CD8-positive, alpha-beta memory T cell (primary cell): ENCODE measurements at regions not wholly inside any gene's neighbourhood (a gene's known extent, or its start where the extent isn't known, plus 50 kb on each side); places are given as distances from the start of the nearest gene placed in this dataset.

Source experiments
- CTCF ChIA-PET: fragments of 350-600 bp; sonication (Branson Sonifier 250); formaldehyde crosslinking; loops from one replicate; lab custom pipeline; 2021; ENCODE audit warnings: antibody characterized with exemption; lab: Charles Lee
- POLR2A ChIA-PET: fragments of 350-600 bp; sonication (Branson Sonifier 250); formaldehyde crosslinking; loops from one replicate; lab custom pipeline; 2021; ENCODE audit warnings: antibody characterized with exemption; lab: Charles Lee
- DNase-seq, 5 donors: peaks; one replicate each; pipeline versions ENCODE4 v3.0.0 to v3.0.0-alpha.2; 2020 to 2022; ENCODE audit warnings: mixed read lengths in 1 of 5
- H3K27ac ChIP-seq: one replicate; pipeline ENCODE4 v1.7.0; 2013; ENCODE audit warnings: low read depth, mild to moderate bottlenecking, low read length, moderate library complexity
- H3K27me3 ChIP-seq: 2 replicates; pipeline ENCODE4 v1.7.0; 2013; ENCODE audit warnings: low read length, mild to moderate bottlenecking; ENCODE audit not compliant: insufficient read depth, poor library complexity, severe bottlenecking
- H3K36me3 ChIP-seq: 2 replicates; pipeline ENCODE4 v1.7.0; 2013; ENCODE audit warnings: mild to moderate bottlenecking, low read length, moderate library complexity; ENCODE audit not compliant: insufficient read depth
- H3K4me1 ChIP-seq: 2 replicates; pipeline ENCODE4 v1.7.0; 2013; ENCODE audit warnings: mild to moderate bottlenecking, low read length, moderate library complexity; ENCODE audit not compliant: insufficient read depth
- H3K4me3 ChIP-seq: 2 replicates; pipeline ENCODE4 v1.7.0; 2013; ENCODE audit warnings: mild to moderate bottlenecking, low read length
- H3K9me3 ChIP-seq: 2 replicates; pipeline ENCODE4 v1.7.0; 2013; ENCODE audit warnings: mild to moderate bottlenecking, low read length
- H3K27ac Mint-ChIP-seq, 8 donors: one replicate each; pipeline ENCODE4 v1.8.0; 2020 to 2021; ENCODE audit warnings: mixed read lengths in 8 of 8, mild to moderate bottlenecking in 6 of 8, inconsistent platforms in 3 of 8, moderate library complexity in 3 of 8
- H3K27me3 Mint-ChIP-seq, 2 donors: one replicate each; pipeline ENCODE4 v1.8.0; 2020 to 2021; ENCODE audit warnings: mixed read lengths in 2 of 2, mild to moderate bottlenecking in 1 of 2, moderate library complexity in 1 of 2
- H3K36me3 Mint-ChIP-seq, 3 donors: one replicate each; pipeline ENCODE4 v1.8.0; 2020 to 2021; ENCODE audit warnings: mixed read lengths in 3 of 3, inconsistent platforms in 1 of 3, mild to moderate bottlenecking in 1 of 3
- H3K4me1 Mint-ChIP-seq, 3 donors: one replicate each; pipeline ENCODE4 v1.8.0; 2020 to 2021; ENCODE audit warnings: mixed read lengths in 3 of 3, inconsistent platforms in 1 of 3, mild to moderate bottlenecking in 1 of 3
- H3K4me3 Mint-ChIP-seq, 7 donors: one replicate each; pipeline ENCODE4 v1.8.0; 2020 to 2021; ENCODE audit warnings: mixed read lengths in 7 of 7, mild to moderate bottlenecking in 6 of 7, moderate library complexity in 4 of 7, inconsistent platforms in 2 of 7
- H3K9me3 Mint-ChIP-seq, 5 donors: one replicate each; pipeline ENCODE4 v1.8.0; 2020 to 2022; ENCODE audit warnings: mixed read lengths in 5 of 5, mild to moderate bottlenecking in 3 of 5, moderate library complexity in 2 of 5, inconsistent platforms in 1 of 5

DNA sequence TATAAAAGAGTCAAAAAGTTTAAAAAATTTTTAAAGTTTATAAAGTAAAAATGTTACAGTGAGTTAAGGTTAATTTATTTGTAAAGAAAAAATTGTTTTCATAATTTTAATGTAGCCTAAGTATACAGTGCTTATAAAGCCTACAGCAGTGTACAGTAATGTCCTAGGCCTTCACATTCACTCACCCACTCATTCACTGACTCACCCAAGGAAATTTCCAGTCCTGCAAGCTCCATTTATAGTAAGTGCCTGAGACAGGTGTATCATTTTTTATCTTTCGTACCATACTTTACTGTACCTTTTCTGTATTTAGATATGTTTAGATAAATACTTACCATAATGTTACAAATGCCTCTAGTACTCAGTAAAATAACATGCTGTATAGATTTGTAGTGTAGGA is 269.7 kb upstream of the PHF14 start:
- Mint-ChIP-seq H3K27me3 (no peaks in the 10 kb centered on the region), H3K4me3 (no peak overlapping the region), H3K27ac (no peak overlapping the region), H3K36me3 (no peaks in the 10 kb centered on the region), H3K9me3 (peaks cover 2 to 8% (median 3%) of the 10 kb centered on the region in 5 donors), H3K4me1 (no peaks in the 10 kb centered on the region)
- no peaks in the 10 kb centered on the region for H3K27me3 ChIP-seq
- CTCF ChIA-PET = no interaction called here
- POLR2A ChIA-PET = no interaction called here
- no peak overlapping the region for H3K27ac ChIP-seq
- H3K4me3 ChIP-seq = no peak overlapping the region
- H3K9me3 ChIP-seq = no peaks in the 10 kb centered on the region
- H3K4me1 ChIP-seq = no peaks in the 10 kb centered on the region
- no peak for DNase-seq
- no peaks in the 10 kb centered on the region for H3K36me3 ChIP-seq

DNA sequence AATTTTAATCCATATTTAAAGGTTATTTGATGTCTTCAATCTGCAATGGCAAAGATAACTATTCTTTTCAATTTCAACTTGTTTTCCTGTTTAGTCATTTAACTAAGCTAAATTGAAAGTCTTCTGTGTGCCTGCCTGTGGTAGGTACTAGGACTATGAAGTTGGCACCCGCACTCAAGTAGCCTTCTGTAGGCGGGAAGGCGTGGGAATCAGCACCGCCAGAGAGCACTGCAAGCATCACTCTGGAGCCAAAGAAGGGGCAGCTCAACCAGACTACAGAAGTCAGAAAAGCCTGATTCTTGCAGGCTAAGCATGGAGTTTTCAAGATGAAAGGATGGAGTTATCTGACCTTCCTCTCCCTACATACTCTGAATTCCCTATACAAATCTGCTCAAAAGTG is 269.0 kb upstream of the PHF14 start:
- POLR2A ChIA-PET = no interaction called here
- Mint-ChIP-seq H3K4me3 (no peak overlapping the region), H3K4me1 (no peaks in the 10 kb centered on the region), H3K9me3 (peaks cover 0 to 8% (median 2%) of the 10 kb centered on the region in 5 donors), H3K36me3 (no peaks in the 10 kb centered on the region), H3K27ac (no peak overlapping the region), H3K27me3 (no peaks in the 10 kb centered on the region)
- Histone ChIP-seq H3K9me3 (no peaks in the 10 kb centered on the region), H3K4me1 (no peaks in the 10 kb centered on the region), H3K36me3 (no peaks in the 10 kb centered on the region), H3K4me3 (no peak overlapping the region), H3K27ac (no peak overlapping the region), H3K27me3 (no peaks in the 10 kb centered on the region)
- CTCF ChIA-PET = no interaction called here
- DNase-seq = no peak

DNA sequence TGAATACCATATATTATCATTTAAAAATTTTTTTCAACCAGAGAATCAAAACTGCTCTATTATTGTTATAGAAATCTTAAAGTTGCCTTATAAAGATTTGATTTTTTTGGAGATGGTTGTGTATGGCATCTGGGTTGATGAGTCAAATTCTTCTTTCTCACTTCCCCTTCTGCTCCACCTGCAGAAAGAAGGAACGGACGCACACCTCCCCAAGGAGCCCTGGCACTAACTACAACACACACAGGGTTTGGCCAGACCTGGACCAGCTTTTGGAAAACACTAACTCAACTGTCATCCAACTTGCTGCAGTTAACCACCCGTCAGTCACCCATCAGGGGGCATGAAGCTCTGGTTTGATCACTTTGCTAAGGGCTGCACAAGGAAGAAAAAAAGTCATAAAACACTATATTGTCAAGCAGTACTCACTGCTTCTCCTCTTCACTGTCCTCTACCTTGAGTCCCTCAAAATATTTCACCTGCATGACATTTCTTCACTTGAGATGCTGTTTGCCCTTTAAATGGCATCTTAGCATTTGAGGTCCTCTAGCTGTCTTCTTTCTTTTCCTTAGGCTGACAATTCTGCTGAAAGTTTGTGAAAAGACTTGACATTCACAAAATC is 266.7 kb upstream of the PHF14 start:
- Mint-ChIP-seq H3K36me3 (no peaks in the 10 kb centered on the region), H3K4me1 (no peaks in the 10 kb centered on the region), H3K27ac (no peak overlapping the region), H3K9me3 (no peaks in the 10 kb centered on the region), H3K27me3 (no peaks in the 10 kb centered on the region), H3K4me3 (no peak overlapping the region)
- Histone ChIP-seq H3K27ac (no peak overlapping the region), H3K9me3 (no peaks in the 10 kb centered on the region), H3K27me3 (no peaks in the 10 kb centered on the region), H3K4me3 (no peak overlapping the region), H3K4me1 (no peaks in the 10 kb centered on the region), H3K36me3 (no peaks in the 10 kb centered on the region)
- ChIA-PET POLR2A (no interaction called here), CTCF (no interaction called here)
- DNase-seq = no peak

DNA sequence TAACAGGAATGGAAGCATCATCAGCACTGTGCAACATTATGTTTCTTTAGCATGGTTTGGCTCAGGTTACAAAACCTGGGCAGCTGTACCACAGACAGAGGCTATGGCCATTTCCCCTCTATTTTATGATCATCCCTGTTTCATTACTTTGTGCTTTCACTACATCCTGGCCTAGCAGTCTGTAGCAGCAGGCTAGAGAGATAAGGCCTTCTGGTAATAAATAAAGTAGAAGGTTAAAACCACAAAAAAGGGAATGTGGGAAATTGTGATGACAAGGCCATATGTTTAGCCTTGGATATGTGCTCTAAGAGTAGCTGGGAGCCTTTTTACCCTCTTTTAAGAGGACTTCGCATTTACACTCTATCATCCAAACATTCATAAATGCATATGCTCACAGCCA is 266.2 kb upstream of the PHF14 start:
- Histone ChIP-seq H3K9me3 (no peaks in the 10 kb centered on the region), H3K27ac (no peak overlapping the region), H3K36me3 (no peaks in the 10 kb centered on the region), H3K4me3 (no peak overlapping the region), H3K27me3 (no peaks in the 10 kb centered on the region), H3K4me1 (no peaks in the 10 kb centered on the region)
- H3K9me3 Mint-ChIP-seq = no peaks in the 10 kb centered on the region
- H3K27ac Mint-ChIP-seq = no peak overlapping the region
- ChIA-PET POLR2A (no interaction called here), CTCF (no interaction called here)
- no peaks in the 10 kb centered on the region for H3K4me1 Mint-ChIP-seq
- DNase-seq = no peak
- H3K4me3 Mint-ChIP-seq = no peak overlapping the region
- no peaks in the 10 kb centered on the region for H3K36me3 Mint-ChIP-seq
- no peaks in the 10 kb centered on the region for H3K27me3 Mint-ChIP-seq

DNA sequence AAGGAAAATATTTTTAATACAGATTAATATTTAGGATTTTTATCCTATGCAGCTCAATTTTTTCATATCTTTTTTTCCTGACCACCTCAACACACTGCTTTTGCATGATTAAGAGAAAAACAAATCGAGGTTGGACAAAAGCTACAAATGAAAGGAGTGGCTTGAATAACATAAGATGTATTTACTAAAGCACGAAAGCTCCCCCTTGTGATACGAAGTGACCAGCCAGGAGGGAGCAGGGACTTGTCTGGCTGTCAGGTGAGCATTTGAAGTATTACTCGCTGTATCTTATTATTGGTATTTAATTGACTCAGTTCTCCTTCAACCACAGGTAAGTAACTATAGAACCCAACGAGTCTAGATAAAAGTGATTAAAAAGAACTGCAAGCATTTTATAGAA is 265.2 kb upstream of the PHF14 start:
- H3K4me3 ChIP-seq = no peak overlapping the region
- H3K27ac ChIP-seq = no peak overlapping the region
- H3K4me3 Mint-ChIP-seq = no peak overlapping the region
- no peaks in the 10 kb centered on the region for H3K27me3 ChIP-seq
- no peaks in the 10 kb centered on the region for H3K36me3 ChIP-seq
- H3K9me3 ChIP-seq = no peaks in the 10 kb centered on the region
- no peak for DNase-seq
- H3K27me3 Mint-ChIP-seq = no peaks in the 10 kb centered on the region
- H3K36me3 Mint-ChIP-seq = no peaks in the 10 kb centered on the region
- H3K27ac Mint-ChIP-seq = no peak overlapping the region
- H3K9me3 Mint-ChIP-seq = no peaks in the 10 kb centered on the region
- no peaks in the 10 kb centered on the region for H3K4me1 Mint-ChIP-seq
- ChIA-PET CTCF (no interaction called here), POLR2A (no interaction called here)
- H3K4me1 ChIP-seq = no peaks in the 10 kb centered on the region

DNA sequence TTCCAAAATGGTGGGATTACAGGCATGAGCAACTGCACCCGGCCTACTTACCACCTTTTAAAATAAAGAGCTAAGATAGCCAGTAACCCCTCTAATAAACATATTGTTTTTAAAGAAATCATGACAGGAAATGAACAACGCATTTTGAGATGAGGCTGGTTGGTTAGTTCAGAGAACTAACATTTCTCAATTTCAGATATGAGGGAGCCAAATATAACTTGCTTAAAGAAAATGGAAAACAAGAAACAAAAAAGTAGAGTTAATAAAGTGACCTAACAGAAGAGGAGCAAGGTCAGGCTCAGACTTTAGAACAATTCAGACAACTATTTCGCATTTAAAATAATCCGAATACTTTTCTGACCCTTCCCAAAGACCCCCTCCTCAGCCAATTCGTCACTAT is 254.9 kb upstream of the PHF14 start:
- Mint-ChIP-seq H3K36me3 (no peaks in the 10 kb centered on the region), H3K4me3 (no peak overlapping the region), H3K4me1 (no peaks in the 10 kb centered on the region), H3K27ac (no peak overlapping the region), H3K9me3 (no peaks in the 10 kb centered on the region), H3K27me3 (peaks cover 0 to 1% of the 10 kb centered on the region in 2 donors)
- no peak for DNase-seq
- CTCF ChIA-PET = no interaction called here
- Histone ChIP-seq H3K4me1 (no peaks in the 10 kb centered on the region), H3K27me3 (no peaks in the 10 kb centered on the region), H3K9me3 (no peaks in the 10 kb centered on the region), H3K4me3 (no peak overlapping the region), H3K36me3 (no peaks in the 10 kb centered on the region), H3K27ac (no peak overlapping the region)
- POLR2A ChIA-PET = no interaction called here

DNA sequence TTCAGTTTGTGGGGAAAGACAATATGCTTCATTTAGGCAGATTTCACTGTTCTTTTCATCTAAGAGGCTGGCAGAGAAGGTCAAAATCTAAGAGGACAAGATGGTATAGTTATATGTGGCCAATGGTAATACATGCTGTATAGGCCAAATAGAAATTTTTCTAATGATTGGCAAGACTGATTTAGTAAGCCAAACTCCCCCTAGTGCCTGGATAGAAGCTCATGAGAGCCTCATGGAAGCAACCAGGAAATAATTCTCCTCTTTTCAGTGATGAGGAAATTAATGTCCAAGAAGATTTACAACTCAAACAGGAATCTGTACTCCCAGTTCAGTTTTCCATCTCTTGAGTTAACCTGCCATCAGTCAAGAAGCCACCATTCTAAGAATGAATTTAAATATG is 253.6 kb upstream of the PHF14 start:
- POLR2A ChIA-PET = no interaction called here
- no peak overlapping the region for H3K4me3 ChIP-seq
- Mint-ChIP-seq H3K4me3 (no peak overlapping the region), H3K27ac (no peak overlapping the region), H3K27me3 (peaks cover 0 to 1% of the 10 kb centered on the region in 2 donors), H3K36me3 (no peaks in the 10 kb centered on the region), H3K9me3 (no peaks in the 10 kb centered on the region), H3K4me1 (no peaks in the 10 kb centered on the region)
- no peaks in the 10 kb centered on the region for H3K9me3 ChIP-seq
- no peak for DNase-seq
- no peaks in the 10 kb centered on the region for H3K4me1 ChIP-seq
- no peaks in the 10 kb centered on the region for H3K36me3 ChIP-seq
- H3K27ac ChIP-seq = no peak overlapping the region
- no peaks in the 10 kb centered on the region for H3K27me3 ChIP-seq
- CTCF ChIA-PET = no interaction called here

DNA sequence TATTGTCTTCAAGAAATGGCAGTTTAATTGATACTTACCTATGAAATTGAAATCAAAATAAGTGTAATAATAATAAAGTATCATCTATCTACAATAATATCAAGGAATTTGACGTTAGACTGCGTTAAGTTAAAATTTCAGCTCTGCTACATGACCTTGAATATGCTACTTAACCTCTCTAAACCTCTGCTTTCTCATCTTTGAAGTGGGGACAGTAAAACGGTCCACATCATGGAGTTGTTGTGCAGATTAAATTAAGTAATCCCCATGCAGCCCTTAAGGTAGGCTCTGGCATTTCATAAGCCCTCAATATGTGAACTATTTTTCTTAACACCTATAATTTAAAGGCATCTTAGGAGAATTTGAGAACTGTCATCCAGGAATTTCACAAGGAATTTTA is 252.4 kb upstream of the PHF14 start:
- Mint-ChIP-seq H3K27ac (no peak overlapping the region), H3K9me3 (no peaks in the 10 kb centered on the region), H3K4me1 (no peaks in the 10 kb centered on the region), H3K27me3 (peaks cover 0 to 1% of the 10 kb centered on the region in 2 donors), H3K4me3 (no peak overlapping the region), H3K36me3 (no peaks in the 10 kb centered on the region)
- H3K27me3 ChIP-seq = no peaks in the 10 kb centered on the region
- H3K4me1 ChIP-seq = no peaks in the 10 kb centered on the region
- H3K36me3 ChIP-seq = no peaks in the 10 kb centered on the region
- DNase-seq = no peak
- H3K9me3 ChIP-seq = no peaks in the 10 kb centered on the region
- no peak overlapping the region for H3K4me3 ChIP-seq
- ChIA-PET POLR2A (no interaction called here), CTCF (no interaction called here)
- no peak overlapping the region for H3K27ac ChIP-seq

DNA sequence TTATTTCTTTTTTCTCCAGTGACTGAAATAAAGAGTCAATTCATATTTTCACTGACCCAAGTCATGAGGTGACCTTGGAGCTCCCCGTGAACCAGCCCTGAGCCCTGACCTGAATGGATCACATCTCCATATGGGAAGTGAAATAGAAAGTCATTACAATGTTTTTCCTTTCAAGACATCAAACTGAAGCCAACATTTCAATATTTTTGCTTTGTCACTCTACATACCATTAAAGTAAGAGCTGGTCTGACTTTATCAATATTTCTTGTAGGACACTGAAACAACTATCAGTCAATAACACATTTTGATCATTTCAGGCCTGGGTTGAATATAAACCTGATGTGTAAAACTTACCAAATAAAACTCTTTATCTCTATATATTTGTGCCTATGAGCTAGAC is 249.8 kb upstream of the PHF14 start:
- peaks cover 0 to 1% of the 10 kb centered on the region in 2 donors for H3K27me3 Mint-ChIP-seq
- H3K36me3 Mint-ChIP-seq = no peaks in the 10 kb centered on the region
- H3K27ac ChIP-seq = no peak overlapping the region
- H3K4me1 ChIP-seq = no peaks in the 10 kb centered on the region
- CTCF ChIA-PET = no interaction called here
- H3K9me3 ChIP-seq = no peaks in the 10 kb centered on the region
- peaks cover 0 to 3% (median 0%) of the 10 kb centered on the region in 5 donors for H3K9me3 Mint-ChIP-seq
- DNase-seq = no peak
- no peak overlapping the region for H3K4me3 ChIP-seq
- no peak overlapping the region for H3K27ac Mint-ChIP-seq
- H3K4me3 Mint-ChIP-seq = no peak overlapping the region
- no peaks in the 10 kb centered on the region for H3K36me3 ChIP-seq
- H3K4me1 Mint-ChIP-seq = no peaks in the 10 kb centered on the region
- POLR2A ChIA-PET = no interaction called here
- H3K27me3 ChIP-seq = no peaks in the 10 kb centered on the region
